NCI-H146 treated with DMSO at 0.1 percent for 48 hours (cell line): ENCODE measurements at regions not wholly inside any gene's neighbourhood (a gene's known extent, or its start where the extent isn't known, plus 50 kb on each side); places are given as distances from the start of the nearest gene placed in this dataset.

ENCODE experiments used
- DNase-seq: peaks from one replicate; lab custom pipeline; 2025; ENCODE audit not compliant: unreplicated experiment; lab: John Stamatoyannopoulos, UW

- DNase-seq = no peak
Measured at GRCh38 chr10:129079705-129080104, 387.3 kb upstream of the MGMT start.

GRCh38 chr10:129085811-129086210 lies 381.2 kb upstream of the MGMT start:
- DNase-seq = no peak

GRCh38 chr10:129089341-129089740 lies 377.7 kb upstream of the MGMT start:
- no peak for DNase-seq

- DNase-seq = no peak
Measured at GRCh38 chr10:129090165-129090564, 376.9 kb upstream of the MGMT start.

GRCh38 chr10:129090618-129091366 lies 376.2 kb upstream of the MGMT start:
- no peak for DNase-seq

GRCh38 chr10:129093641-129094040 lies 373.4 kb upstream of the MGMT start:
- DNase-seq = no peak

GRCh38 chr10:129094233-129094632 lies 372.8 kb upstream of the MGMT start:
- no peak for DNase-seq

GRCh38 chr10:129094861-129095260 lies 372.2 kb upstream of the MGMT start:
- DNase-seq = no peak

- no peak for DNase-seq
Measured at GRCh38 chr10:129095680-129096064, 371.4 kb upstream of the MGMT start.

GRCh38 chr10:129096065-129096984 lies 370.7 kb upstream of the MGMT start:
- no peak for DNase-seq

GRCh38 chr10:129097776-129098330 lies 369.2 kb upstream of the MGMT start:
- no peak for DNase-seq

- DNase-seq = no peak
Measured at GRCh38 chr10:129098517-129098916, 368.5 kb upstream of the MGMT start.

GRCh38 chr10:129099486-129099885 lies 367.6 kb upstream of the MGMT start:
- DNase-seq = no peak

- DNase-seq = no peak
Measured at GRCh38 chr10:129099992-129100391, 367.0 kb upstream of the MGMT start.

GRCh38 chr10:129101232-129101980 lies 365.6 kb upstream of the MGMT start:
- no peak for DNase-seq

GRCh38 chr10:129102906-129103693 lies 363.9 kb upstream of the MGMT start:
- no peak for DNase-seq

- no peak for DNase-seq
Measured at GRCh38 chr10:129104266-129105045, 362.6 kb upstream of the MGMT start.

- no peak for DNase-seq
Measured at GRCh38 chr10:129105266-129105665, 361.8 kb upstream of the MGMT start.

GRCh38 chr10:129106314-129106713 lies 360.7 kb upstream of the MGMT start:
- no peak for DNase-seq

- DNase-seq = no peak
Measured at GRCh38 chr10:129107525-129107924, 359.5 kb upstream of the MGMT start.
